IgD-negative memory B cell (primary cell): ENCODE measurements at regions not wholly inside any gene's neighbourhood (a gene's known extent, or its start where the extent isn't known, plus 50 kb on each side); places are given as distances from the start of the nearest gene placed in this dataset.

Experiments
- H3K27ac Mint-ChIP-seq, 3 donors: one replicate each; pipeline ENCODE4 v1.8.0; 2020 to 2022; ENCODE audit warnings: mild to moderate bottlenecking in 3 of 3, mixed read lengths in 3 of 3, moderate library complexity in 1 of 3
- H3K27me3 Mint-ChIP-seq: one replicate; pipeline ENCODE4 v1.8.0; 2021; ENCODE audit warnings: mixed read lengths
- H3K36me3 Mint-ChIP-seq: one replicate; pipeline ENCODE4 v1.8.0; 2020; ENCODE audit warnings: mild to moderate bottlenecking, mixed read lengths
- H3K4me1 Mint-ChIP-seq, 3 donors: one replicate each; pipeline ENCODE4 v1.8.0; 2020 to 2022; ENCODE audit warnings: mixed read lengths in 3 of 3, mild to moderate bottlenecking in 1 of 3
- H3K4me3 Mint-ChIP-seq, 4 donors: one replicate each; pipeline ENCODE4 v1.8.0; 2020 to 2022; ENCODE audit warnings: mild to moderate bottlenecking in 4 of 4, mixed read lengths in 4 of 4, moderate library complexity in 3 of 4
- H3K9me3 Mint-ChIP-seq, 3 donors: one replicate each; pipeline ENCODE4 v1.8.0; 2020 to 2021; ENCODE audit warnings: mixed read lengths in 3 of 3, mild to moderate bottlenecking in 1 of 3

GRCh38 chr5:104283136-104283535 is 720.5 kb upstream of the NUDT12 start:
- no peaks in the 10 kb centered on the region for H3K27me3 Mint-ChIP-seq
- H3K36me3 Mint-ChIP-seq, result no peaks in the 10 kb centered on the region
- peaks cover 2 to 13% (median 9%) of the 10 kb centered on the region in 3 donors for H3K9me3 Mint-ChIP-seq
- H3K27ac Mint-ChIP-seq, result no peak overlapping the region
- H3K4me3 Mint-ChIP-seq, result no peak overlapping the region
- no peaks in the 10 kb centered on the region for H3K4me1 Mint-ChIP-seq

- no peak overlapping the region for H3K4me3 Mint-ChIP-seq
- H3K27me3 Mint-ChIP-seq, result no peaks in the 10 kb centered on the region
- H3K4me1 Mint-ChIP-seq, result no peaks in the 10 kb centered on the region
- H3K9me3 Mint-ChIP-seq, result peaks cover 0 to 8% (median 1%) of the 10 kb centered on the region in 3 donors
- H3K36me3 Mint-ChIP-seq, result no peaks in the 10 kb centered on the region
- H3K27ac Mint-ChIP-seq, result no peak overlapping the region
Observed at GRCh38 chr5:104273725-104274124, 711.1 kb upstream of the NUDT12 start.

GRCh38 chr5:104267320-104268015 is 704.9 kb upstream of the NUDT12 start:
- Mint-ChIP-seq H3K27ac (no peak overlapping the region), H3K27me3 (no peaks in the 10 kb centered on the region), H3K4me3 (no peak overlapping the region), H3K4me1 (no peaks in the 10 kb centered on the region), H3K36me3 (no peaks in the 10 kb centered on the region), H3K9me3 (peaks cover 0 to 13% (median 2%) of the 10 kb centered on the region in 3 donors)

- no peaks in the 10 kb centered on the region for H3K4me1 Mint-ChIP-seq
- peaks cover 0 to 16% (median 2%) of the 10 kb centered on the region in 3 donors for H3K9me3 Mint-ChIP-seq
- H3K27ac Mint-ChIP-seq, result no peak overlapping the region
- H3K4me3 Mint-ChIP-seq, result no peak overlapping the region
- no peaks in the 10 kb centered on the region for H3K27me3 Mint-ChIP-seq
- no peaks in the 10 kb centered on the region for H3K36me3 Mint-ChIP-seq
Observed at GRCh38 chr5:104266161-104266560, 703.6 kb upstream of the NUDT12 start.

- H3K27me3 Mint-ChIP-seq, result no peaks in the 10 kb centered on the region
- H3K36me3 Mint-ChIP-seq, result no peaks in the 10 kb centered on the region
- no peaks in the 10 kb centered on the region for H3K4me1 Mint-ChIP-seq
- peaks cover 0 to 16% (median 2%) of the 10 kb centered on the region in 3 donors for H3K9me3 Mint-ChIP-seq
- no peak overlapping the region for H3K4me3 Mint-ChIP-seq
- H3K27ac Mint-ChIP-seq, result no peak overlapping the region
Observed at GRCh38 chr5:104265531-104266140, 703.0 kb upstream of the NUDT12 start.

GRCh38 chr5:104247260-104247659 is 684.7 kb upstream of the NUDT12 start:
- no peaks in the 10 kb centered on the region for H3K36me3 Mint-ChIP-seq
- peaks cover 2 to 7% (median 4%) of the 10 kb centered on the region in 3 donors for H3K9me3 Mint-ChIP-seq
- H3K4me3 Mint-ChIP-seq, result no peak overlapping the region
- no peaks in the 10 kb centered on the region for H3K27me3 Mint-ChIP-seq
- no peak overlapping the region for H3K27ac Mint-ChIP-seq
- H3K4me1 Mint-ChIP-seq, result no peaks in the 10 kb centered on the region

- H3K36me3 Mint-ChIP-seq, result no peaks in the 10 kb centered on the region
- no peak overlapping the region for H3K4me3 Mint-ChIP-seq
- H3K27ac Mint-ChIP-seq, result no peak overlapping the region
- H3K27me3 Mint-ChIP-seq, result no peaks in the 10 kb centered on the region
- H3K4me1 Mint-ChIP-seq, result no peaks in the 10 kb centered on the region
- H3K9me3 Mint-ChIP-seq, result peaks cover 0 to 4% (median 2%) of the 10 kb centered on the region in 3 donors
Observed at GRCh38 chr5:104241046-104241445, 678.5 kb upstream of the NUDT12 start.

GRCh38 chr5:104237586-104237985 is 675.0 kb upstream of the NUDT12 start:
- Mint-ChIP-seq H3K4me1 (no peaks in the 10 kb centered on the region), H3K27ac (no peak overlapping the region), H3K36me3 (no peaks in the 10 kb centered on the region), H3K9me3 (peaks cover 0 to 2% (median 1%) of the 10 kb centered on the region in 3 donors), H3K4me3 (no peak overlapping the region), H3K27me3 (no peaks in the 10 kb centered on the region)

GRCh38 chr5:104223885-104224773 is 661.5 kb upstream of the NUDT12 start:
- H3K4me3 Mint-ChIP-seq, result no peak overlapping the region
- no peaks in the 10 kb centered on the region for H3K27me3 Mint-ChIP-seq
- H3K27ac Mint-ChIP-seq, result no peak overlapping the region
- H3K9me3 Mint-ChIP-seq, result peaks cover 0 to 4% (median 0%) of the 10 kb centered on the region in 3 donors
- H3K4me1 Mint-ChIP-seq, result no peaks in the 10 kb centered on the region
- no peaks in the 10 kb centered on the region for H3K36me3 Mint-ChIP-seq

- H3K27me3 Mint-ChIP-seq, result no peaks in the 10 kb centered on the region
- H3K36me3 Mint-ChIP-seq, result no peaks in the 10 kb centered on the region
- H3K4me1 Mint-ChIP-seq, result no peaks in the 10 kb centered on the region
- peaks cover 0 to 5% (median 2%) of the 10 kb centered on the region in 3 donors for H3K9me3 Mint-ChIP-seq
- H3K4me3 Mint-ChIP-seq, result no peak overlapping the region
- no peak overlapping the region for H3K27ac Mint-ChIP-seq
Observed at GRCh38 chr5:104218200-104218599, 655.6 kb upstream of the NUDT12 start.

- peaks cover 0 to 10% (median under 1%) of the 10 kb centered on the region in 3 donors for H3K9me3 Mint-ChIP-seq
- no peak overlapping the region for H3K27ac Mint-ChIP-seq
- no peaks in the 10 kb centered on the region for H3K4me1 Mint-ChIP-seq
- H3K27me3 Mint-ChIP-seq, result no peaks in the 10 kb centered on the region
- no peak overlapping the region for H3K4me3 Mint-ChIP-seq
- H3K36me3 Mint-ChIP-seq, result no peaks in the 10 kb centered on the region
Observed at GRCh38 chr5:104213216-104213615, 650.6 kb upstream of the NUDT12 start.

- no peak overlapping the region for H3K4me3 Mint-ChIP-seq
- H3K27me3 Mint-ChIP-seq, result no peaks in the 10 kb centered on the region
- H3K27ac Mint-ChIP-seq, result no peak overlapping the region
- H3K4me1 Mint-ChIP-seq, result no peaks in the 10 kb centered on the region
- H3K36me3 Mint-ChIP-seq, result no peaks in the 10 kb centered on the region
- H3K9me3 Mint-ChIP-seq, result peaks cover 0 to 5% (median 0%) of the 10 kb centered on the region in 3 donors
Observed at GRCh38 chr5:104199771-104200170, 637.2 kb upstream of the NUDT12 start.

- H3K27ac Mint-ChIP-seq, result peak overlapping the region in 1 of 3 donors; percentile 23
- H3K27me3 Mint-ChIP-seq, result no peaks in the 10 kb centered on the region
- peaks cover 0 to 5% (median 0%) of the 10 kb centered on the region in 3 donors for H3K9me3 Mint-ChIP-seq
- H3K4me1 Mint-ChIP-seq, result no peaks in the 10 kb centered on the region
- no peak overlapping the region for H3K4me3 Mint-ChIP-seq
- no peaks in the 10 kb centered on the region for H3K36me3 Mint-ChIP-seq
Observed at GRCh38 chr5:104198156-104198555, 635.6 kb upstream of the NUDT12 start.

GRCh38 chr5:104189909-104190308 is 627.3 kb upstream of the NUDT12 start:
- Mint-ChIP-seq H3K4me1 (no peaks in the 10 kb centered on the region), H3K27ac (no peak overlapping the region), H3K27me3 (no peaks in the 10 kb centered on the region), H3K36me3 (no peaks in the 10 kb centered on the region), H3K9me3 (peaks cover 0 to 16% (median 5%) of the 10 kb centered on the region in 3 donors), H3K4me3 (no peak overlapping the region)

- Mint-ChIP-seq H3K4me3 (peak overlapping the region in 1 of 4 donors; percentile 26), H3K27ac (no peak overlapping the region), H3K36me3 (no peaks in the 10 kb centered on the region), H3K4me1 (no peaks in the 10 kb centered on the region), H3K27me3 (no peaks in the 10 kb centered on the region), H3K9me3 (peaks cover 2 to 16% (median 5%) of the 10 kb centered on the region in 3 donors)
Observed at GRCh38 chr5:104189031-104189430, 626.4 kb upstream of the NUDT12 start.
